Immature natural killer cell (primary cell): ENCODE measurements at regions not wholly inside any gene's neighbourhood (a gene's known extent, or its start where the extent isn't known, plus 50 kb on each side); places are given as distances from the start of the nearest gene placed in this dataset.

Experiments
- DNase-seq, 3 donors: peaks; one replicate each; pipeline ENCODE4 v3.0.0; 2022; ENCODE audit warnings: mixed read lengths in 1 of 3
- H3K27ac Mint-ChIP-seq, 6 donors: one replicate each; pipeline ENCODE4 v1.8.0; 2020; ENCODE audit warnings: mixed read lengths in 6 of 6, mild to moderate bottlenecking in 5 of 6, inconsistent platforms in 4 of 6, moderate library complexity in 3 of 6
- H3K27me3 Mint-ChIP-seq, 3 donors: one replicate each; pipeline ENCODE4 v1.8.0; 2020 to 2021; ENCODE audit warnings: low read depth in 3 of 3, mild to moderate bottlenecking in 3 of 3, mixed read lengths in 3 of 3, moderate library complexity in 3 of 3, inconsistent platforms in 1 of 3
- H3K36me3 Mint-ChIP-seq, 3 donors: one replicate each; pipeline ENCODE4 v1.8.0; 2020; ENCODE audit warnings: mixed read lengths in 3 of 3, inconsistent platforms in 2 of 3, mild to moderate bottlenecking in 2 of 3
- H3K4me1 Mint-ChIP-seq, 2 donors: one replicate each; pipeline ENCODE4 v1.8.0; 2020; ENCODE audit warnings: inconsistent platforms in 2 of 2, mild to moderate bottlenecking in 2 of 2, mixed read lengths in 2 of 2, moderate library complexity in 1 of 2
- H3K4me3 Mint-ChIP-seq, 5 donors: one replicate each; pipeline ENCODE4 v1.8.0; 2020; ENCODE audit warnings: mild to moderate bottlenecking in 5 of 5, mixed read lengths in 5 of 5, inconsistent platforms in 3 of 5, moderate library complexity in 3 of 5
- H3K9me3 Mint-ChIP-seq, 6 donors: one replicate each; pipeline ENCODE4 v1.8.0; 2020; ENCODE audit warnings: mild to moderate bottlenecking in 6 of 6, mixed read lengths in 6 of 6, inconsistent platforms in 4 of 6, moderate library complexity in 3 of 6

DNA sequence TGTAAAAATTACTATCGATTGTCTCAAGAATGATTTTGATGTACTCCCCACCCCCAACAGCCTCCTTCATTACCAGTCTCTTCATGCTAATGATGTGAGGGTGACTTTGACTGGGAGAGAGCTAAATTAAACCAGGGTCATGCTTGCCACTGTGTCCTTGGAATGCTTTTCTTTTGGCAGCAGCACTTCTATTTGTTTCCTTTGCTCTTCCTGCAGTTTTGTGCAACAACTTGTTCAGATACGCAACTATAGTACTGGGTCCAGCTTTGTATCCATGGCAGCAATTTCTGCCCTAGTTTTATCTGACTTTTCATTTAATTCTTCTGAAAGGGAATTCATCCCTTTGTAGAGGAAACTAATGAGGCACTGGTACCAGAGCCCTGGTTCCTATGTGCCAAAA lies 2792.1 kb downstream of the PCDH9 start:
- no peak overlapping the region for H3K4me3 Mint-ChIP-seq
- H3K4me1 Mint-ChIP-seq, result no peaks in the 10 kb centered on the region

DNA sequence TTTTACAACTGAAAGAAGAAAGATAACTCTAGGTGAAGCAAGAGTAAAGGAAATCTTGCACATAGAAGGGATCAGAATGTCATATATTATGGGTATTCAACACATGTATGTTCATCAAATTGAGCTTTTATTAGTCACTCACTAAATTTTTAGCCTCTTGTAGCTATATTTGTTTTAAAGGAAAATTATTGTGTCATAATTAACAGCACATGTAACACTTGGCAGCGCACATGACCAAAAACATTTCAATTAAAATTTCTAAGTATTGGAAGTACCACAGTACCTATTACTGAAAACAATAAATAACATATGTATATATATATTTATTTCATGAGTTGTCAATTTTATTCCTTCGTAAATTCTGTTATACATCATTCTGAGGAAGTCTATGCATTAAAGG lies 2800.4 kb downstream of the PCDH9 start:
- H3K27ac Mint-ChIP-seq, result no peak overlapping the region
- peaks cover under 1 to 17% (median 4%) of the 10 kb centered on the region in 6 donors for H3K9me3 Mint-ChIP-seq
- no peaks in the 10 kb centered on the region for H3K36me3 Mint-ChIP-seq
- no peaks in the 10 kb centered on the region for H3K4me1 Mint-ChIP-seq
- DNase-seq, result no peak
- no peaks in the 10 kb centered on the region for H3K27me3 Mint-ChIP-seq
- no peak overlapping the region for H3K4me3 Mint-ChIP-seq

More for the DNA sequence above, 2792.1 kb downstream of the PCDH9 start:
- no peaks in the 10 kb centered on the region for H3K36me3 Mint-ChIP-seq
- DNase-seq, result no peak
- H3K9me3 Mint-ChIP-seq, result peaks cover 0 to 22% (median 13%) of the 10 kb centered on the region in 6 donors
- H3K27ac Mint-ChIP-seq, result no peak overlapping the region
- H3K27me3 Mint-ChIP-seq, result peaks cover 0 to 3% (median 0%) of the 10 kb centered on the region in 3 donors

DNA sequence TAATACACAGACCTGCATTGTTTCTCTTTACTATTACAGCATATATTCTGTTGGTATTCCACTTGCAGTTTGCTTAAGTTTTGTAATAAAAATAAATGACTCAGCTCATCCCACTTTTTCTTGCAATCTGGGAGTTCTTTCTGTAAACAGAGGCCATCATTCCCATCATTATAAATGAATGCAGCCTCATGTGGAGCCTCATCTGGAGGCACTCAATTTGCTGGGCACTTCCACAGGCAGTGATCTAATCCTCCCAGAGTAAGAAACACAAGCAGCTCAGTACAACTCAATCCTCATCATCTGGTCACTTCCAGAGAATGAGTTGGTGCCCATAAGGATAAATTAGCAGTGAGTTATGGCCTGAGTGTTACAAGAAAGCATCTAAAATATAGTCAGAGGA lies 2801.9 kb downstream of the PCDH9 start:
- Mint-ChIP-seq H3K27me3 (peaks cover 0 to 3% (median 0%) of the 10 kb centered on the region in 3 donors), H3K27ac (no peak overlapping the region), H3K4me3 (no peak overlapping the region), H3K4me1 (no peaks in the 10 kb centered on the region), H3K36me3 (no peaks in the 10 kb centered on the region), H3K9me3 (peaks cover 0 to 23% (median 4%) of the 10 kb centered on the region in 6 donors)
- DNase-seq, result no peak

DNA sequence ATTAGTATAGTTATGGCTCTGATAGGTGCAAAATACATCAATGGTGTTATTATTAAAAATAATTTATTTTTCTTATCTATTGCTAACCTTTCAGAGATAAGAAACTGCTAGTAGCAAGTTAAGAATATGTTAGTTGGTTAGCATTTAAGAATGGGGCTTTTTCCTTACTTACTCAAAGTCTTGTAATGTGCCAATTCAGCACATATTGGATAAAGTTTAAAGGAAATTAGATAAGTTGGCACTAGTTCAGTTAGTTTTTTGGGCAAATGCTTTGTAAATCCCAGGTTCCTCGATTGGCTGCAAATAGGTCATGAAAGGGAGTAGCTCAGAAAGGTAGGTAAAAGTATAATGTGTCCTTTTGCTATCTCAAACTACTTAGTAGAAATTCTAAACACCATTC lies 2806.7 kb downstream of the PCDH9 start:
- Mint-ChIP-seq H3K27me3 (peaks cover 0 to 3% (median 2%) of the 10 kb centered on the region in 3 donors), H3K36me3 (no peaks in the 10 kb centered on the region), H3K4me1 (no peaks in the 10 kb centered on the region), H3K4me3 (no peak overlapping the region), H3K27ac (no peak overlapping the region), H3K9me3 (peaks cover 0 to 21% (median 4%) of the 10 kb centered on the region in 6 donors)
- DNase-seq, result no peak

DNA sequence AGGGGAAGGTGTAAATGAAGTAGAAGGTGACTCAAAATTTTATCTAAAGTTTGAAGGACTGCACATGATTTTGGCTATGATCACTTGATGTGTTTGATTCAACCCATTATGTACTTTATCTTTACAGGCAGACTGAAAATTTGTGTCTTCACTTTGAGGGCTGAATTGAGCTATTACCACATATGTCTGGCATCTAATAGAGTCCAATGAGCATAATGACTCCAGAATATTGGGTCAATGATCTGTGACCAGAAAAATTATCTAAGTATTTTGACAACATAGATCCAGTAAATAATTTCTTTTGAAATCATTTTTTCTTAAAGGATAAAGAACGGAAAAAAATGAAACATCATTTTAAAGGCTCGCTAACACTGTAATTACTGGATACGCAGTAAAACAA lies 2810.0 kb downstream of the PCDH9 start:
- no peaks in the 10 kb centered on the region for H3K4me1 Mint-ChIP-seq
- peaks cover 0 to 13% (median 6%) of the 10 kb centered on the region in 6 donors for H3K9me3 Mint-ChIP-seq
- no peaks in the 10 kb centered on the region for H3K36me3 Mint-ChIP-seq
- no peak for DNase-seq
- H3K27ac Mint-ChIP-seq, result no peak overlapping the region
- H3K27me3 Mint-ChIP-seq, result peaks cover 0 to 3% (median 2%) of the 10 kb centered on the region in 3 donors
- no peak overlapping the region for H3K4me3 Mint-ChIP-seq

DNA sequence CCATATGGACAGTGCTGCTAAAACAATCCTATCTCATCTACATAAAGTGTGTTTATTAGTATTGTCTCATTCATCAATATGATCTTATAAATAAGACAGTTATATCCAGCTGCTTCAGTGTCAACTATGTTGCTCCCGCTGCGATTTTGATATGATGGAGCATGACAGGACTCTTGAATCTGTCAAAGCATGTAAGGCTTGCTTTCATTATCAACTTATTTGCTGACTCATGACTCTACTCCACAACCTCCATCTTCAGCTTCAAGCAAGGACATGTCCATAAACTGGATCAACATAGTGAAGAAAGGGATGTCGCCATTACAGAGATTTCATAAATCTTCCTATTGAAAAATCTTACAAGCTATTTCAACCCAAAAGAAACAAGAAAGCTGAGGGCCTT lies 2812.6 kb downstream of the PCDH9 start:
- no peaks in the 10 kb centered on the region for H3K4me1 Mint-ChIP-seq
- no peak overlapping the region for H3K27ac Mint-ChIP-seq
- peaks cover 2 to 21% (median 14%) of the 10 kb centered on the region in 6 donors for H3K9me3 Mint-ChIP-seq
- no peak for DNase-seq
- H3K27me3 Mint-ChIP-seq, result peaks cover 0 to 2% (median 0%) of the 10 kb centered on the region in 3 donors
- no peak overlapping the region for H3K4me3 Mint-ChIP-seq
- no peaks in the 10 kb centered on the region for H3K36me3 Mint-ChIP-seq

DNA sequence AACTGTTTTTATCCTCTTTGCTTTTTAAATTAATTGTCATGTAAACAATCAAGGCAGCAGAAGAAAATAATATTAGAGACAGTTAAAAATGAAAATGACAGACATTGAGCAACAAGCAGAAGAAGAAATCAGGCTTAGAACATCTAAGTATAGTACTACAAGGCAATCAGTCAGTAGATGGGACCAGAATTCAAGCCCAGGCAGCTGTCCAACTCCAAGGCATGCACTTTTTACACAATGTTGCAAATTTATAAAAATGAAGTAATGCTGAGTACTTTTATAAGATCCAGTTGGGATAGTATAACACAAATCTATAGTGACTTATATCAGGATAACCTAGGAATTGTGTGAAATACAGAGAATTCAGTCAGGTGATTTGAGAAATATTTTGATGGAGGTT lies 2815.8 kb downstream of the PCDH9 start:
- peaks cover 0 to under 1% (median 0%) of the 10 kb centered on the region in 3 donors for H3K27me3 Mint-ChIP-seq
- DNase-seq, result no peak
- H3K9me3 Mint-ChIP-seq, result peaks cover 2 to 24% (median 14%) of the 10 kb centered on the region in 6 donors
- no peak overlapping the region for H3K27ac Mint-ChIP-seq
- no peaks in the 10 kb centered on the region for H3K4me1 Mint-ChIP-seq
- no peak overlapping the region for H3K4me3 Mint-ChIP-seq
- no peaks in the 10 kb centered on the region for H3K36me3 Mint-ChIP-seq

DNA sequence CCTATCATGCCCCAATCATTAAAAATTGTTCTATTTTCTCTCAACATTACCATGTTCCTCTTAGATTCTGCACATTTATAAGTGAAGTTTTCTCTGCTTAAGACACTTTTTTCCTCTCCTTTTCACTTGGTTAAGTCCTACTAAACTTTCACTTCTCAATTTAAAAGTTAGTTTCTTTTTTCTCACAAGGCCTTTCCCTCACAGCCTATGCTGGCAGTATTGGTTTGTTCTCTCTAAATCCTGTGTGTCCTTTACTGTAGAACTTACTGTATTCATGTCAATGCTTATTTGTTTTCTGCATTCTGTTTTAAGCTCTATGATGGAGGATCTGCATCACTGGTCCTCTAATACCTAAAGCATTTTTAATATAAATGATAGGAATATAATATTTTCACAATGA lies 2816.6 kb downstream of the PCDH9 start:
- Mint-ChIP-seq H3K9me3 (peaks cover 2 to 33% (median 16%) of the 10 kb centered on the region in 6 donors), H3K27me3 (no peaks in the 10 kb centered on the region), H3K36me3 (no peaks in the 10 kb centered on the region), H3K27ac (no peak overlapping the region), H3K4me1 (no peaks in the 10 kb centered on the region), H3K4me3 (no peak overlapping the region)
- no peak for DNase-seq

DNA sequence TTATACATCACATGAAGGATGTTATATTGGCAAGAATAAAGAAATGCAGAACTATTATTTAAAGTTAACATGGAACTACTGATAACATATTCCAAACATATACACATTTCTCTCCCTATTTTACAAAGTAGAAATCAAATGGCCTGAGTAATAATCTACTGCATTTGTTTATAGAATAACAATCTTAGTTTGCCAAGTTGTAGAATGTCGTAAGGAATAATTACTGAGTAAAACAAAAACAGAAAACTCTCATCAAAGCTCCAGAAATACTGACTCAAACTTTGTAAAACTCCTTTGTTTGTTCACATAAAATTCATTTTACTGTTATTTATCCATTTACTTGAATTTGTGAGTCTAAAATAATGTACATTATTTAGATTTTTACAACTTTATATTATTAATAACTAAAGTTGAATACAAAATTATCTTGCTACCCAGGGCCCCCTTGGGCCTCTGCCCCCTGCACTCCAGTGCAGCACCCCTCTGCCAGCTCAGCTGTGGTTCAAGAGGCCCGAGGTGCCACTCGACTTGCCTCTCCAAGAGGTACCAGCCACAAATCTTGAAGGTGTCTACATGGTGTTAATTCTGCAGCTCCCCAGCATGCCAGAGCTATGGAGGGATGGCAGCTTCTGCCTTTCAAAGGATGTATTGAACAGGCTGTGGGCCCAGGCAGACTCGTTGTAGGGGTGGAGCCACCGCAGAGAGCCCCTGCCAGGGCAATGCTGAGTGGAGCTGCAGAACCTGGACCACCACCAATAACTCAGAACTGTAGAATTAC lies 2819.7 kb downstream of the PCDH9 start:
- peaks cover 0 to 3% (median 2%) of the 10 kb centered on the region in 3 donors for H3K27me3 Mint-ChIP-seq
- peaks cover 0 to 5% (median 0%) of the 10 kb centered on the region in 3 donors for H3K36me3 Mint-ChIP-seq
- H3K4me1 Mint-ChIP-seq, result no peaks in the 10 kb centered on the region
- H3K9me3 Mint-ChIP-seq, result peaks cover 13 to 58% (median 22%) of the 10 kb centered on the region in 6 donors
- DNase-seq, result no peak
- no peak overlapping the region for H3K4me3 Mint-ChIP-seq
- H3K27ac Mint-ChIP-seq, result no peak overlapping the region

DNA sequence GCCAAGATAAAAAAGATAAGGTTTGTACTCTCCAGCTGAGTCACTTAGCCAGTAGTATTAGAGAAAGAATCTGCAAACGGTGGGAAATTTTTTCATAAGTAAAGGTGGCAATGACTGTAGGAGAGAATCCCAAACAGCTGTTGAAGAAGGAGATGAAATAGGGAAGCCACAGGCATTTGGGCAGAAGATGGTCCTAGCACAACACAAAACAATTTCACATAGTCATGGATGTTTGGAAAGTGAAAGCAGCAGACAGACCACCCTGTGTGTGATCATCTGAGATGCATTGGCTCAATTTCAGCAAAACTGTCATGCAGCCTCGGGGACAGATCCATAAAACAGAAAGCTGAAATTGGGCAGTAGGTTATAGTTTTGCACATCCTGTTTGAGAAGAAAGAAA lies 2832.4 kb downstream of the PCDH9 start:
- no peak for DNase-seq
- Mint-ChIP-seq H3K4me1 (no peaks in the 10 kb centered on the region), H3K27me3 (peaks cover 0 to 3% (median 1%) of the 10 kb centered on the region in 3 donors), H3K36me3 (no peaks in the 10 kb centered on the region), H3K9me3 (peaks cover 2 to 24% (median 4%) of the 10 kb centered on the region in 6 donors), H3K4me3 (no peak overlapping the region), H3K27ac (no peak overlapping the region)

DNA sequence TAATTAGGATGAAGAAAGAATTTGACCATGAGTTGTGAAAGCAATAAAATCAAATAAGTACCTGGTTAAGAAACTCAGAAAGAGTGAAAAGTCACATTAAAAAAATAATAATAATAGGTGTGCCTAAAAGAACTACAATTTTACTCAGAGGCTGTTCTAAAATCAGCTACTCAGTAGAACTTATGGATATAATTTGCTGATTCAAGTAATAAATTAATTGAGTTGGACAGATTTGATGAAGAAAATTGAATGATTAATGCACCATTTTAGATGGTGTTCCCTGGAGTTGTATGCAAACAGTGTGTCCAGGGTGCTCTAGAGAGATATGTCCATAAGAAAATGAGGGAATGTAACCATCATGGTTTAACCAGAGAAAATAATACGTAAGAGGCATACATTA lies 2852.5 kb downstream of the PCDH9 start:
- Mint-ChIP-seq H3K27ac (no peak overlapping the region), H3K36me3 (no peaks in the 10 kb centered on the region), H3K4me1 (no peaks in the 10 kb centered on the region), H3K9me3 (peaks cover 12 to 49% (median 21%) of the 10 kb centered on the region in 6 donors), H3K4me3 (no peak overlapping the region), H3K27me3 (peaks cover 0 to 1% (median 0%) of the 10 kb centered on the region in 3 donors)
- DNase-seq, result no peak

DNA sequence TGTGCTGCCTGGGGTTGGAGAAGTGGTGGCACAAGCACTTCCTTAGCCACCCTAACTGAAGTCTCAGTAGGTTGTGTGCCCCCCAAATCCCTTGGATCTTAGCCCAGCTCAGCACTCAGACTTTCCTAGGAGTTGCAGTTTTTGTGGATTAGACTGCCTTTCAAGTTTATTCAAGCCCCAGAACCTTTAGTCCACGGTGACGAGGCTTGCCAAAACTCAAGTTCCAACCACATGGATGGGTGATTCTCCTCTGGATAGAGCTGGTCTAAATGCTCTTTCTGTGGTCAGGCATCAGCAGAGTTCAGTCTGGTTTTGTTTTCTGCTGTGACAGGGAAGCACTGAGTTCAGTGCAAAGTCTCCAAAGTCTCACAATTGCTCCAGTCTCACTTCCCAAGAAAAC lies 2858.7 kb downstream of the PCDH9 start:
- Mint-ChIP-seq H3K4me1 (no peaks in the 10 kb centered on the region), H3K27me3 (peaks cover 0 to 3% (median 1%) of the 10 kb centered on the region in 3 donors), H3K9me3 (peaks cover 13 to 71% (median 27%) of the 10 kb centered on the region in 6 donors), H3K4me3 (no peak overlapping the region), H3K36me3 (no peaks in the 10 kb centered on the region), H3K27ac (no peak overlapping the region)
- no peak for DNase-seq

DNA sequence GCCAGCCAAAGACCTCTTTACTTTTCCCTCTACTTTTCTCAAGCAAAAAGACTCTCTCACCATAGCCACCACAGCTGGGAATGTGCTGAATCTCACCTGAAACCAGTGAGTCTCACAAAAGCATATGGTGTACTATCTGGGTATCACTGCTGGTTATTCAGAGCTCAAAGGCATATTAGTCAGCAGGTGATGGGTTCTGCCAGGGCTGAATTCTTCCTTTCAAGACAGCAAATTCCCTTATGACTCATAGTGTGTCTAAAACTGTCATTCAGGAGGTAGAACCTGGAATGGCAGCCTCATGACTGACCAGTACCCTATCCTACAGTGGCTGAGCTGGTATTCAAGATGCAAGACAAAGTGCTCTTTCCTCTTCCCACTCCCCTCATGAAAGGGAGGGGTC lies 2859.1 kb downstream of the PCDH9 start:
- H3K36me3 Mint-ChIP-seq, result no peaks in the 10 kb centered on the region
- peaks cover 0 to 3% (median 1%) of the 10 kb centered on the region in 3 donors for H3K27me3 Mint-ChIP-seq
- no peak overlapping the region for H3K4me3 Mint-ChIP-seq
- no peaks in the 10 kb centered on the region for H3K4me1 Mint-ChIP-seq
- no peak overlapping the region for H3K27ac Mint-ChIP-seq
- peaks cover 16 to 72% (median 31%) of the 10 kb centered on the region in 6 donors for H3K9me3 Mint-ChIP-seq
- no peak for DNase-seq

DNA sequence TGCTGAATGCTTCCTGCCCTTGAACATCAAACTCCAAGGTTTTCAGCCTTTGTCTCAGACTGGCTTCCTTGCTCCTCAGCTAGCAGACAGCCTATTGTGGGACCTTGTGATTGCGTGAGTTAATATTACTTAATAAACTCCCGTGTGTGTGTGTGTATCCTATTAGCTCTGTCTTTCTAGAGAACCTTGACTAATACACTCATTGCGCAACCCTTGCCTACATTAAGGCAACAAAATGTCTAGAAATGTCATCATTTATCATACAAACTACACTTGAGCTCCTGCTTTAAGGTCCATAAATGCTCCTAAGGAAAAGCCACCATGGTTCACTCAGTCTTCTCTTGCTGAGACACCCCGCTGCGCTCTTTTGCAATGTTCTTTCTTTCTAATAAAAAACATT lies 2861.0 kb downstream of the PCDH9 start:
- Mint-ChIP-seq H3K9me3 (peaks cover 7 to 71% (median 29%) of the 10 kb centered on the region in 6 donors), H3K27ac (no peak overlapping the region), H3K4me3 (no peak overlapping the region), H3K4me1 (no peaks in the 10 kb centered on the region), H3K36me3 (no peaks in the 10 kb centered on the region), H3K27me3 (peaks cover 0 to 3% (median 1%) of the 10 kb centered on the region in 3 donors)
- no peak for DNase-seq

DNA sequence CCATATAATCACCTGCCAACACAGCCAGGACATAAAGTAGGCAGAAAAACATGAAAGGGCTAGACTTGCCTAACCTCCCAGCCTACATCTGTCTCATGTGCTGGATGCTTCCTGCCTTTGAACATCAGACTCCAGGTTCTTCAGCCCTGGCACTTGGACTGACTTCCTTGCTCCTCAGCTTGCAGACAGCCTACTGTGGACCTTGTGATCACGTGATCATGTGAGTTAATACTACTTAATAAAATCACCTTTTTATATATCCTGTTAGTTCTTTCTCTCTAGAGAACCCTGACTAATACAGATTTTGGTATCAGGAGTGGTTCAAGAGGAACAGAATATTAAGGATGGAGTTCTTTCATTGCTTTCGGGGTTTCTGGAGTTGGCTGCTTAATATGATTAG lies 2867.6 kb downstream of the PCDH9 start:
- Mint-ChIP-seq H3K4me1 (no peaks in the 10 kb centered on the region), H3K27me3 (no peaks in the 10 kb centered on the region), H3K9me3 (peaks cover 4 to 42% (median 15%) of the 10 kb centered on the region in 6 donors), H3K27ac (no peak overlapping the region), H3K4me3 (no peak overlapping the region), H3K36me3 (no peaks in the 10 kb centered on the region)
- no peak for DNase-seq
